Endothelial cell of umbilical vein (primary cell): ENCODE measurements at regions not wholly inside any gene's neighbourhood (a gene's known extent, or its start where the extent isn't known, plus 50 kb on each side); places are given as distances from the start of the nearest gene placed in this dataset.

ENCODE experiments used
- BruUV-seq: library from RNA; stranded (reverse); fragments of 400-500 nt; replicated peaks from 2 replicates; lab custom pipeline; 2021; lab: Mats Ljungman, UMichigan
- CTCF ChIA-PET: fragments of 300-600, 350-600 bp; sonication (Branson Sonifier 250); formaldehyde crosslinking; loops from one replicate; lab custom pipeline; 2021; ENCODE audit warnings: antibody characterized with exemption, inconsistent platforms; lab: Charles Lee
- POLR2A ChIA-PET: fragments of 300-600, 350-600 bp; sonication (Branson Sonifier 250); formaldehyde crosslinking; loops from one replicate; lab custom pipeline; 2021; ENCODE audit warnings: antibody characterized with exemption, inconsistent platforms; lab: Charles Lee
- DNase-seq: peaks from one replicate; pipeline ENCODE4 v3.0.0-alpha.2; 2011; ENCODE audit warnings: low read depth, low spot score
- FAIRE-seq: peaks from 2 replicates; lab custom pipeline; 2011; peaks lifted over from hg19 to GRCh38; lab: Jason Lieb, UNC
- H2AFZ ChIP-seq: 2 replicates; pipeline ENCODE4 v1.6.0; 2012; ENCODE audit warnings: low read depth, low read length, control low read depth, inconsistent platforms
- H3K27ac ChIP-seq: 2 replicates; pipeline ENCODE4 v1.5.1; 2011; ENCODE audit warnings: low read depth, mild to moderate bottlenecking, control low read depth, low read length, moderate library complexity; ENCODE audit not compliant: insufficient read depth
- H3K27me3 ChIP-seq, 2 experiments: 2 replicates each; pipeline versions ENCODE4 v1.6.0 to v1.6.1; 2011; ENCODE audit warnings: low read length in 2 of 2, mixed read lengths in 1 of 2; ENCODE audit not compliant: control insufficient read depth in 2 of 2, insufficient read depth in 2 of 2
- H3K36me3 ChIP-seq, 2 experiments: 2 replicates in 1 of 2; 3 replicates in 1 of 2; pipeline ENCODE4 v1.5.1; 2011; ENCODE audit warnings: low read length in 2 of 2, mild to moderate bottlenecking in 1 of 2, moderate library complexity in 1 of 2; ENCODE audit not compliant: control insufficient read depth in 2 of 2, insufficient read depth in 2 of 2; ENCODE audit errors: extremely low read depth in 1 of 2
- H3K4me1 ChIP-seq: 3 replicates; pipeline ENCODE4 v1.5.1; 2011; ENCODE audit warnings: mild to moderate bottlenecking, low read length; ENCODE audit not compliant: control insufficient read depth, insufficient read depth; ENCODE audit errors: extremely low read depth
- H3K4me2 ChIP-seq: 2 replicates; pipeline ENCODE4 v1.6.1; 2011; ENCODE audit warnings: low read length, control low read depth, mixed read lengths; ENCODE audit not compliant: insufficient read depth
- H3K4me3 ChIP-seq, 3 experiments: fragments of 200-600 bp in 1 of 3; sonication (generic), shearing (Covaris generic) in 1 of 3; replicated peaks in 1 of 3; 2 replicates each; pipeline ENCODE4 v1.5.1; 2011 to 2016; ENCODE audit warnings: control low read depth in 3 of 3, low read length in 3 of 3, mild to moderate bottlenecking in 2 of 3, inconsistent platforms in 1 of 3, low read depth in 1 of 3, moderate library complexity in 1 of 3; ENCODE audit not compliant: insufficient read depth in 1 of 3
- H3K79me2 ChIP-seq: 2 replicates; pipeline ENCODE4 v1.6.0; 2012; ENCODE audit warnings: low read length, inconsistent platforms; ENCODE audit not compliant: control insufficient read depth, insufficient read depth
- H3K9ac ChIP-seq: replicated peaks from 2 replicates; pipeline ENCODE3; 2011; ENCODE audit warnings: low read length, control low read depth; ENCODE audit not compliant: insufficient read depth; ENCODE audit errors: extremely low read depth
- H3K9me1 ChIP-seq: replicated peaks from 3 replicates; pipeline ENCODE4 v1.6.0; 2011; ENCODE audit warnings: mild to moderate bottlenecking, low read length; ENCODE audit not compliant: control insufficient read depth, insufficient read depth; ENCODE audit errors: extremely low read depth
- H3K9me3 ChIP-seq: replicated peaks from 2 replicates; pipeline ENCODE4 v1.5.1; 2012; ENCODE audit warnings: low read length, inconsistent platforms; ENCODE audit not compliant: control insufficient read depth, insufficient read depth
- H4K20me1 ChIP-seq: replicated peaks from 2 replicates; pipeline ENCODE3; 2011; ENCODE audit warnings: mild to moderate bottlenecking, low read length; ENCODE audit not compliant: control insufficient read depth, insufficient read depth; ENCODE audit errors: extremely low read depth
- CTCF ChIP-seq, 2 donors: IDR thresholded peaks; 1 replicate in 1 of 2; 2 replicates in 1 of 2; pipeline ENCODE4 v1.5.1; 2011; ENCODE audit warnings: low read length in 2 of 2, mild to moderate bottlenecking in 2 of 2, moderate library complexity in 2 of 2, control low read depth in 1 of 2, inconsistent platforms in 1 of 2, low read depth in 1 of 2; ENCODE audit not compliant: insufficient read depth in 1 of 2; ENCODE audit errors: extremely low read depth in 1 of 2
- EZH2 ChIP-seq: IDR thresholded peaks from 2 replicates; pipeline ENCODE4 v1.6.1; 2012; ENCODE audit warnings: borderline replicate concordance, low read depth, mild to moderate bottlenecking, moderate library complexity, low read length, inconsistent platforms; ENCODE audit not compliant: severe bottlenecking
- FOS ChIP-seq: IDR thresholded peaks from 2 replicates; pipeline ENCODE4 v1.6.1; 2011; ENCODE audit warnings: mild to moderate bottlenecking, low read length, moderate library complexity, borderline replicate concordance; ENCODE audit not compliant: insufficient read depth
- GATA2 ChIP-seq: IDR thresholded peaks from 2 replicates; pipeline ENCODE4 v1.7.0; 2011; ENCODE audit warnings: low read depth, mild to moderate bottlenecking, moderate library complexity, mixed read lengths, low read length; ENCODE audit not compliant: insufficient read length, insufficient read depth
- JUN ChIP-seq: IDR thresholded peaks from 2 replicates; pipeline ENCODE4 v1.6.1; 2011; ENCODE audit warnings: borderline replicate concordance, low read depth; ENCODE audit not compliant: insufficient read length, insufficient read depth
- MYC ChIP-seq: IDR thresholded peaks from one replicate; pipeline ENCODE4 v1.6.1; 2011; ENCODE audit warnings: mild to moderate bottlenecking, low read depth, low read length
- POLR2A ChIP-seq: IDR thresholded peaks from 2 replicates; pipeline ENCODE4 v1.6.1; 2012; ENCODE audit warnings: low read depth, mild to moderate bottlenecking, control low read depth, low read length
- POLR2AphosphoS5 ChIP-seq: IDR thresholded peaks from 2 replicates; pipeline ENCODE4 v1.6.1; 2012; ENCODE audit warnings: low read depth, mild to moderate bottlenecking, control low read depth, low read length, moderate library complexity; ENCODE audit not compliant: insufficient read depth
- dilution Hi-C: fragments of 300-500 bp; cut with MboI; formaldehyde crosslinking; loops from one replicate; pipeline ENCODE4 v1.15.0; 2019; ENCODE audit warnings: low sequenced_read_pairs; ENCODE audit not compliant: extremely low pct_ligation_motif_present
- intact Hi-C: fragments of 100-400 bp; cut with micrococcal nuclease; formaldehyde crosslinking; loops from one replicate; pipeline ENCODE4 v1.10.0; 2022

- Histone ChIP-seq H3K27me3 (no peaks in the 10 kb centered on the region), H3K9me1 (no peaks in the 10 kb centered on the region), H3K4me3 (no peak overlapping the region), H2AFZ (no peak overlapping the region), H3K79me2 (no peaks in the 10 kb centered on the region), H3K4me2 (no peak overlapping the region), H3K36me3 (no peaks in the 10 kb centered on the region), H3K9me3 (no peaks in the 10 kb centered on the region), H3K4me1 (no peaks in the 10 kb centered on the region), H3K27ac (no peak overlapping the region), H4K20me1 (no peaks in the 10 kb centered on the region), H3K9ac (no peak overlapping the region)
- intact Hi-C loops (no loop called here), dilution Hi-C loops (no loop called here)
- ChIA-PET POLR2A (no interaction called here), CTCF (no interaction called here)
- DNase-seq: no peak
- no TSS peak for BruUV-seq
- TF ChIP-seq POLR2AphosphoS5: no peak
- TF ChIP-seq POLR2A: no peak
- TF ChIP-seq EZH2: no peak
- TF ChIP-seq MYC: no peak
- no peak for TF ChIP-seq JUN
- TF ChIP-seq CTCF (IDR thresholded peaks at IDR 0.05; ENCODE audit: extremely low read depth in 1 of 2, insufficient read depth in 1 of 2, low read depth in 1 of 2, low read length in 2 of 2): no peak
- no peak for TF ChIP-seq FOS
- no peak for TF ChIP-seq GATA2
- no peak for FAIRE-seq
Observed at GRCh38 chr6:163645560-163645959, 231.0 kb downstream of the QKI start.
